Esophagus squamous epithelium (tissue), 5 donors: ENCODE measurements at regions not wholly inside any gene's neighbourhood (a gene's known extent, or its start where the extent isn't known, plus 50 kb on each side); places are given as distances from the start of the nearest gene placed in this dataset.

ENCODE experiments used
- DNase-seq: peaks from one replicate; lab custom pipeline; 2025; lab: John Stamatoyannopoulos, UW
- H3K27ac ChIP-seq, 4 donors: fragments of 200-600 bp; sonication (generic); one replicate each; pipeline ENCODE4 v1.5.1; 2016 to 2019; ENCODE audit warnings: mild to moderate bottlenecking in 1 of 4
- H3K27me3 ChIP-seq, 4 donors: fragments of 200-600 bp; sonication (generic); 1 replicate in 3 of 4; 2 replicates in 1 of 4; pipeline versions ENCODE4 v1.5.1 to v1.6.0; 2017 to 2021; ENCODE audit warnings: antibody characterized with exemption in 1 of 4
- H3K36me3 ChIP-seq, 3 donors: fragments of 200-600 bp; sonication (generic); one replicate each; pipeline ENCODE4 v1.5.1; 2016 to 2019
- H3K4me1 ChIP-seq, 3 donors: fragments of 200-600 bp; sonication (generic); one replicate each; pipeline ENCODE4 v1.5.1; 2017 to 2019
- H3K4me3 ChIP-seq, 4 donors: fragments of 200-600 bp; sonication (generic); 1 replicate in 3 of 4; 2 replicates in 1 of 4; pipeline ENCODE4 v1.5.1; 2016 to 2019; ENCODE audit warnings: mild to moderate bottlenecking in 2 of 4, moderate library complexity in 1 of 4
- H3K9me3 ChIP-seq, 3 donors: fragments of 200-600 bp; sonication (generic); one replicate each; pipeline ENCODE4 v1.5.1; 2016 to 2019
- CTCF ChIP-seq, 6 experiments: fragments of 450-650 bp in 4 of 6; fragments of 200-600 bp in 2 of 6; sonication (generic) in 2 of 6; IDR thresholded peaks; one replicate each; pipeline ENCODE4 v1.5.1; 2016 to 2019; ENCODE audit warnings: antibody characterized with exemption in 6 of 6, mild to moderate bottlenecking in 4 of 6, moderate library complexity in 4 of 6
- POLR2A ChIP-seq, 4 donors: fragments of 450-650 bp; IDR thresholded peaks; one replicate each; pipeline ENCODE4 v1.6.1; 2017; ENCODE audit warnings: antibody characterized with exemption in 4 of 4, mild to moderate bottlenecking in 4 of 4, moderate library complexity in 3 of 4
- WGBS, 2 donors: methylation state at CpG; one replicate each; pipeline ENCODE4 v1.1.5; 2018; 5-methylcytosine and 5-hydroxymethylcytosine counted together
- intact Hi-C: fragments of 100-400 bp; cut with DNase I; formaldehyde crosslinking; loops from one replicate; pipeline ENCODE4 v1.15.0; 2022
- donor health status: DM: yes; HTN: yes; CAD: no.

DNA sequence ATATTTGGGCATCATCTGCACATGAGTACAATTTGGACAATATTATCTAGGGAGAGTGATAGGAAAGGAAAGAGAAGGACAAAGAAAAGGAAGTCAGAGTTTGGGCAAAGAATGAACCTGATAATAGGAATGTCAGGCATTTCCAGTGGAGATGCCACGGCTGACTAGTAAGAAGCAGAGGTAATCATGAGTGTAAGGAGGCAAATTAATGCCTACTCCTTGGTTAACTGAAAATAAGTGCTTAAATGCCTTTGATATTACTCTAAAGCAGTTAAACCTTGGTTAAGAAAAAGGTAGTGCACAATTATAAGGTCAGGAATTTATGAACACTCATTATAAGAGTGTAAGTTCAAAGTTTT is 99.2 kb upstream of the DDIT4L start:
- 69 to 73% methylated on average over 1 of the region's 1 CpG for WGBS, 2 donors

DNA sequence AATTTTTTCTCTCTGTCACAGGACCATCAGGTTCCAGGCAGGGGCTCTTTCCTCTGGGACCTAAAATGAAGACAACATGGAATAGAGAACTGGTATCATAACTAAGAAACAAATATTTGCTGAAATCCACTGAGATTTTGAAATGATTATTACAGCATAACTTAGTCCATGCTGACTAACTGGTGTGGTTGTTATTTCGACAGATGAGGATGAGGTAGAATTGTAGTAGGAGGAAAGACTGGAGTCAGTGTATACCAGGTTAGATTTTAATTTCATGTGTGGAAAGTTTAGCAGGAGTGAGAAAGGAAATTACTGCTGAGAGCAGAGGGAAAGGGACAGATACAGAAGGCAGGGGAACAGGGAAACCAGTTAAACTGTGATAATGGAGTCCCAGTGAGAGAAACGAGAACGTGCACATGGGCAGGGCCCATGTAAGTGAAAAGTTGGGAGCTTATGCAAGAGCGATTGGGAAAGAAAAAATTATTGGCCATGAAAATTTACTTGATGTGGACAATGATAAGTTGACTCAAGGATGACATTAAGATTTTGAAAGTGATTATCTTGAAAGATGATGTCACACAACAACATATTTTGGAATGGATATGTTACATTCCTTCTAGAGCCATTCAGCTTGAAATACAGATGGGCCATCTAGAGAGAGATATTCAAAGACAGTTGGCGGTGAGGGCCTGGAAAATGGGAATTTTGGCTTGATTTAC is 98.7 kb upstream of the DDIT4L start:
- Histone ChIP-seq H3K27me3 (no peaks in the 10 kb centered on the region), H3K27ac (no peak overlapping the region), H3K4me1 (no peaks in the 10 kb centered on the region), H3K9me3 (no peaks in the 10 kb centered on the region), H3K36me3 (no peaks in the 10 kb centered on the region), H3K4me3 (no peak overlapping the region)
- TF ChIP-seq POLR2A (IDR thresholded peaks at IDR 0.05), result no peak
- TF ChIP-seq CTCF (IDR thresholded peaks at IDR 0.05), result no peak
- intact Hi-C loops, result no loop called here
- no peak for DNase-seq
- WGBS, 2 donors, result 74 to 93% methylated on average over 5 of the region's 5 CpGs

More for the DNA sequence above, 99.2 kb upstream of the DDIT4L start:
- intact Hi-C loops, result no loop called here
- Histone ChIP-seq H3K27me3 (no peaks in the 10 kb centered on the region), H3K9me3 (no peaks in the 10 kb centered on the region), H3K36me3 (no peaks in the 10 kb centered on the region), H3K4me1 (no peaks in the 10 kb centered on the region), H3K4me3 (no peak overlapping the region), H3K27ac (no peak overlapping the region)
- no peak for DNase-seq
- TF ChIP-seq CTCF (IDR thresholded peaks at IDR 0.05), result no peak
- TF ChIP-seq POLR2A (IDR thresholded peaks at IDR 0.05), result no peak

GRCh38 chr4:100288161-100288560 is 97.9 kb upstream of the DDIT4L start:
- no peak for TF ChIP-seq POLR2A (IDR thresholded peaks at IDR 0.05)
- TF ChIP-seq CTCF (IDR thresholded peaks at IDR 0.05), result no peak
- H3K36me3 ChIP-seq, result no peaks in the 10 kb centered on the region
- no peak overlapping the region for H3K27ac ChIP-seq
- H3K4me1 ChIP-seq, result no peaks in the 10 kb centered on the region
- no peak for DNase-seq
- no peaks in the 10 kb centered on the region for H3K9me3 ChIP-seq
- 41 to 52% methylated on average over 1 of the region's 1 CpG for WGBS, 2 donors
- H3K27me3 ChIP-seq, result no peaks in the 10 kb centered on the region
- intact Hi-C loops, result no loop called here
- no peak overlapping the region for H3K4me3 ChIP-seq

DNA sequence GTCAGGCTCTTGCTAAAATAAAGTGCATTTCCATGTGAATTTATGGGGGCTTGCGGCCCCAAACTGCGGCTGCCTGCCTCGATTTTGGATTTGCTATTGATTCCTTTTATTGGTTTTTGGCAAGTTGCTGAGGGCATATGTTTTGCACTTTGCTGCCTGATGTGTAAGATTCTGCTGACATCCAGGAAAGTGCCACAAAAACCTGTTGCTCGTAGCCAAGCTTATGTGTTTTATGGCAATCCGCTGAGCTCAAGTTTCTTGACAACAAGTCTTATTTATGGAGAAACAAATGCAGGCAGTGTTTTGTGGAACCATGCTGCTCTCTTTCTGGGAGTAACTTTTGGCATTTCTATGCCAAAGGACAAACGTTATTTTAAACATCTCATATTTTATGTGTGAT is 97.3 kb upstream of the DDIT4L start:
- no peak for DNase-seq
- WGBS, 2 donors, result 63 to 68% methylated on average over 6 of the region's 6 CpGs

DNA sequence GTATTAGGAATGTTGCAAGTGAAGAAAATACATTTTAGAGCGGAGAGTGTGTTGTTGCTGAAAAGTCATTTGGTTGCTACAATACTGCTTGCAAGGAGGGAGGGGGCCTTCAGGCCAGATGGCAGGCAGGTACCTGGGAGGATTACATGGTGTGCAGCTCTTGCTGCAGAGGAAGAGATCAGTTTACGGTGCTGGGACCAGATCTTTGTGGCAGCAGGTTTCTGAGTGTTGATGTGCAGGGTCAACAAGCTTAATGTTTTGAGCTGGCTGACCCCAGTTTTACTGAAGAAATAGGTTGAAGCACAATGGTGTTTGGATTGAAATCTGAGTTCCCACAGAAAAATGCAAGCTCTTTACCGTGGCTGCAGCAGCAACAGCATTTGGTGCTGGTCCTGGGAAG is 96.4 kb upstream of the DDIT4L start:
- Histone ChIP-seq H3K27me3 (no peaks in the 10 kb centered on the region), H3K27ac (no peak overlapping the region), H3K4me3 (no peak overlapping the region), H3K9me3 (no peaks in the 10 kb centered on the region), H3K36me3 (no peaks in the 10 kb centered on the region), H3K4me1 (no peaks in the 10 kb centered on the region)
- TF ChIP-seq POLR2A (IDR thresholded peaks at IDR 0.05), result no peak
- TF ChIP-seq CTCF (IDR thresholded peaks at IDR 0.05), result no peak
- intact Hi-C loops, result no loop called here
- no peak for DNase-seq
- 78 to 80% methylated on average over 3 of the region's 3 CpGs for WGBS, 2 donors

More for the DNA sequence above, 97.3 kb upstream of the DDIT4L start:
- Histone ChIP-seq H3K27ac (no peak overlapping the region), H3K27me3 (no peaks in the 10 kb centered on the region), H3K36me3 (no peaks in the 10 kb centered on the region), H3K9me3 (no peaks in the 10 kb centered on the region), H3K4me3 (no peak overlapping the region), H3K4me1 (no peaks in the 10 kb centered on the region)
- TF ChIP-seq CTCF (IDR thresholded peaks at IDR 0.05) (no peak), POLR2A (IDR thresholded peaks at IDR 0.05) (no peak)
- intact Hi-C loops, result no loop called here
